Endothelial cell of umbilical vein (primary cell): ENCODE measurements at regions not wholly inside any gene's neighbourhood (a gene's known extent, or its start where the extent isn't known, plus 50 kb on each side); places are given as distances from the start of the nearest gene placed in this dataset.

ENCODE experiments used
- BruUV-seq: library from RNA; stranded (reverse); fragments of 400-500 nt; replicated peaks from 2 replicates; lab custom pipeline; 2021; lab: Mats Ljungman, UMichigan
- CTCF ChIA-PET: fragments of 300-600, 350-600 bp; sonication (Branson Sonifier 250); formaldehyde crosslinking; loops from one replicate; lab custom pipeline; 2021; ENCODE audit warnings: antibody characterized with exemption, inconsistent platforms; lab: Charles Lee
- POLR2A ChIA-PET: fragments of 300-600, 350-600 bp; sonication (Branson Sonifier 250); formaldehyde crosslinking; loops from one replicate; lab custom pipeline; 2021; ENCODE audit warnings: antibody characterized with exemption, inconsistent platforms; lab: Charles Lee
- DNase-seq: peaks from one replicate; pipeline ENCODE4 v3.0.0-alpha.2; 2011; ENCODE audit warnings: low read depth, low spot score
- FAIRE-seq: peaks from 2 replicates; lab custom pipeline; 2011; peaks lifted over from hg19 to GRCh38; lab: Jason Lieb, UNC
- H2AFZ ChIP-seq: 2 replicates; pipeline ENCODE4 v1.6.0; 2012; ENCODE audit warnings: low read depth, low read length, control low read depth, inconsistent platforms
- H3K27ac ChIP-seq: 2 replicates; pipeline ENCODE4 v1.5.1; 2011; ENCODE audit warnings: low read depth, mild to moderate bottlenecking, control low read depth, low read length, moderate library complexity; ENCODE audit not compliant: insufficient read depth
- H3K27me3 ChIP-seq, 2 experiments: 2 replicates each; pipeline versions ENCODE4 v1.6.0 to v1.6.1; 2011; ENCODE audit warnings: low read length in 2 of 2, mixed read lengths in 1 of 2; ENCODE audit not compliant: control insufficient read depth in 2 of 2, insufficient read depth in 2 of 2
- H3K36me3 ChIP-seq, 2 experiments: 2 replicates in 1 of 2; 3 replicates in 1 of 2; pipeline ENCODE4 v1.5.1; 2011; ENCODE audit warnings: low read length in 2 of 2, mild to moderate bottlenecking in 1 of 2, moderate library complexity in 1 of 2; ENCODE audit not compliant: control insufficient read depth in 2 of 2, insufficient read depth in 2 of 2; ENCODE audit errors: extremely low read depth in 1 of 2
- H3K4me1 ChIP-seq: 3 replicates; pipeline ENCODE4 v1.5.1; 2011; ENCODE audit warnings: mild to moderate bottlenecking, low read length; ENCODE audit not compliant: control insufficient read depth, insufficient read depth; ENCODE audit errors: extremely low read depth
- H3K4me2 ChIP-seq: 2 replicates; pipeline ENCODE4 v1.6.1; 2011; ENCODE audit warnings: low read length, control low read depth, mixed read lengths; ENCODE audit not compliant: insufficient read depth
- H3K4me3 ChIP-seq, 3 experiments: fragments of 200-600 bp in 1 of 3; sonication (generic), shearing (Covaris generic) in 1 of 3; replicated peaks in 1 of 3; 2 replicates each; pipeline ENCODE4 v1.5.1; 2011 to 2016; ENCODE audit warnings: control low read depth in 3 of 3, low read length in 3 of 3, mild to moderate bottlenecking in 2 of 3, inconsistent platforms in 1 of 3, low read depth in 1 of 3, moderate library complexity in 1 of 3; ENCODE audit not compliant: insufficient read depth in 1 of 3
- H3K79me2 ChIP-seq: 2 replicates; pipeline ENCODE4 v1.6.0; 2012; ENCODE audit warnings: low read length, inconsistent platforms; ENCODE audit not compliant: control insufficient read depth, insufficient read depth
- H3K9ac ChIP-seq: replicated peaks from 2 replicates; pipeline ENCODE3; 2011; ENCODE audit warnings: low read length, control low read depth; ENCODE audit not compliant: insufficient read depth; ENCODE audit errors: extremely low read depth
- H3K9me1 ChIP-seq: replicated peaks from 3 replicates; pipeline ENCODE4 v1.6.0; 2011; ENCODE audit warnings: mild to moderate bottlenecking, low read length; ENCODE audit not compliant: control insufficient read depth, insufficient read depth; ENCODE audit errors: extremely low read depth
- H3K9me3 ChIP-seq: replicated peaks from 2 replicates; pipeline ENCODE4 v1.5.1; 2012; ENCODE audit warnings: low read length, inconsistent platforms; ENCODE audit not compliant: control insufficient read depth, insufficient read depth
- H4K20me1 ChIP-seq: replicated peaks from 2 replicates; pipeline ENCODE3; 2011; ENCODE audit warnings: mild to moderate bottlenecking, low read length; ENCODE audit not compliant: control insufficient read depth, insufficient read depth; ENCODE audit errors: extremely low read depth
- EZH2 ChIP-seq: IDR thresholded peaks from 2 replicates; pipeline ENCODE4 v1.6.1; 2012; ENCODE audit warnings: borderline replicate concordance, low read depth, mild to moderate bottlenecking, moderate library complexity, low read length, inconsistent platforms; ENCODE audit not compliant: severe bottlenecking
- FOS ChIP-seq: IDR thresholded peaks from 2 replicates; pipeline ENCODE4 v1.6.1; 2011; ENCODE audit warnings: mild to moderate bottlenecking, low read length, moderate library complexity, borderline replicate concordance; ENCODE audit not compliant: insufficient read depth
- GATA2 ChIP-seq: IDR thresholded peaks from 2 replicates; pipeline ENCODE4 v1.7.0; 2011; ENCODE audit warnings: low read depth, mild to moderate bottlenecking, moderate library complexity, mixed read lengths, low read length; ENCODE audit not compliant: insufficient read length, insufficient read depth
- JUN ChIP-seq: IDR thresholded peaks from 2 replicates; pipeline ENCODE4 v1.6.1; 2011; ENCODE audit warnings: borderline replicate concordance, low read depth; ENCODE audit not compliant: insufficient read length, insufficient read depth
- MYC ChIP-seq: IDR thresholded peaks from one replicate; pipeline ENCODE4 v1.6.1; 2011; ENCODE audit warnings: mild to moderate bottlenecking, low read depth, low read length
- POLR2A ChIP-seq: IDR thresholded peaks from 2 replicates; pipeline ENCODE4 v1.6.1; 2012; ENCODE audit warnings: low read depth, mild to moderate bottlenecking, control low read depth, low read length
- POLR2AphosphoS5 ChIP-seq: IDR thresholded peaks from 2 replicates; pipeline ENCODE4 v1.6.1; 2012; ENCODE audit warnings: low read depth, mild to moderate bottlenecking, control low read depth, low read length, moderate library complexity; ENCODE audit not compliant: insufficient read depth
- dilution Hi-C: fragments of 300-500 bp; cut with MboI; formaldehyde crosslinking; loops from one replicate; pipeline ENCODE4 v1.15.0; 2019; ENCODE audit warnings: low sequenced_read_pairs; ENCODE audit not compliant: extremely low pct_ligation_motif_present
- intact Hi-C: fragments of 100-400 bp; cut with micrococcal nuclease; formaldehyde crosslinking; loops from one replicate; pipeline ENCODE4 v1.10.0; 2022
- TF ChIP-seq, protein P1 (sequence below): IDR thresholded peaks from 2 replicates; pipeline ENCODE4 v1.6.1; 2011; ENCODE audit not compliant: insufficient read depth, insufficient read length
- TF ChIP-seq, protein P2 (sequence below), 2 donors: IDR thresholded peaks; 1 replicate in 1 of 2; 2 replicates in 1 of 2; pipeline ENCODE4 v1.5.1; 2011; ENCODE audit warnings: low read length in 2 of 2, mild to moderate bottlenecking in 2 of 2, moderate library complexity in 2 of 2, control low read depth in 1 of 2, inconsistent platforms in 1 of 2, low read depth in 1 of 2; ENCODE audit not compliant: insufficient read depth in 1 of 2; ENCODE audit errors: extremely low read depth in 1 of 2

DNA sequence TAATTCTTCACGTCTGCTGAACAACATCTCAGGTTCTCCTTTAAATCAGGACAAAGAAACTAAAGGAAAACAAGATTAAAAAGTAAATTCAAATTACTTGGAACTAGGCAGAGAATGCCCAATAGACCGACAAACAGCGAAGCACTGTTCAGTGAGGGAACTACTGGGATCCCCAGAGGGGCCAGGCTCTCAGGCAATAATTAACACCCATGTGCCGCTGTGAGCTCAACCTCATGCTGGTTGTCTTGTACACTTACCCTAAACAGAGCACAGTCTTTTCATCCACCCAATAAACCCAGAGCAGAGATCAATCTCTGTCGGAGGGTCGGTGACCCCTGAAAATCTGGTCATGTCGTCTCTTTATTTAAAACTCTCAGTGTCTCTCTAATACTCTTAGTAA lies 229.9 kb upstream of the CRIM1 start:
- Histone ChIP-seq H3K27ac (no peak overlapping the region), H3K9ac (no peak overlapping the region), H3K9me3 (no peaks in the 10 kb centered on the region), H4K20me1 (no peaks in the 10 kb centered on the region), H3K4me1 (no peaks in the 10 kb centered on the region), H3K4me3 (no peak overlapping the region), H3K9me1 (no peaks in the 10 kb centered on the region), H3K79me2 (no peaks in the 10 kb centered on the region), H3K27me3 (no peaks in the 10 kb centered on the region), H3K4me2 (no peak overlapping the region), H3K36me3 (no peaks in the 10 kb centered on the region), H2AFZ (no peak overlapping the region)
- FAIRE-seq: no peak
- ChIA-PET CTCF (no interaction called here), POLR2A (no interaction called here)
- dilution Hi-C loops (no loop called here), intact Hi-C loops (no loop called here)
- no TSS peak for BruUV-seq
- TF ChIP-seq, protein P1, sequence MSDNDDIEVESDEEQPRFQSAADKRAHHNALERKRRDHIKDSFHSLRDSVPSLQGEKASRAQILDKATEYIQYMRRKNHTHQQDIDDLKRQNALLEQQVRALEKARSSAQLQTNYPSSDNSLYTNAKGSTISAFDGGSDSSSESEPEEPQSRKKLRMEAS: no peak
- no peak for TF ChIP-seq FOS
- no peak for TF ChIP-seq MYC
- no peak for TF ChIP-seq JUN
- TF ChIP-seq EZH2: no peak
- no peak for TF ChIP-seq POLR2A
- TF ChIP-seq POLR2AphosphoS5: no peak
- no peak for TF ChIP-seq GATA2
- TF ChIP-seq, protein P2, sequence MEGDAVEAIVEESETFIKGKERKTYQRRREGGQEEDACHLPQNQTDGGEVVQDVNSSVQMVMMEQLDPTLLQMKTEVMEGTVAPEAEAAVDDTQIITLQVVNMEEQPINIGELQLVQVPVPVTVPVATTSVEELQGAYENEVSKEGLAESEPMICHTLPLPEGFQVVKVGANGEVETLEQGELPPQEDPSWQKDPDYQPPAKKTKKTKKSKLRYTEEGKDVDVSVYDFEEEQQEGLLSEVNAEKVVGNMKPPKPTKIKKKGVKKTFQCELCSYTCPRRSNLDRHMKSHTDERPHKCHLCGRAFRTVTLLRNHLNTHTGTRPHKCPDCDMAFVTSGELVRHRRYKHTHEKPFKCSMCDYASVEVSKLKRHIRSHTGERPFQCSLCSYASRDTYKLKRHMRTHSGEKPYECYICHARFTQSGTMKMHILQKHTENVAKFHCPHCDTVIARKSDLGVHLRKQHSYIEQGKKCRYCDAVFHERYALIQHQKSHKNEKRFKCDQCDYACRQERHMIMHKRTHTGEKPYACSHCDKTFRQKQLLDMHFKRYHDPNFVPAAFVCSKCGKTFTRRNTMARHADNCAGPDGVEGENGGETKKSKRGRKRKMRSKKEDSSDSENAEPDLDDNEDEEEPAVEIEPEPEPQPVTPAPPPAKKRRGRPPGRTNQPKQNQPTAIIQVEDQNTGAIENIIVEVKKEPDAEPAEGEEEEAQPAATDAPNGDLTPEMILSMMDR (IDR thresholded peaks at IDR 0.05; ENCODE audit: extremely low read depth in 1 of 2, insufficient read depth in 1 of 2, low read depth in 1 of 2, low read length in 2 of 2): no peak
- no peak for DNase-seq
